HFFc6 (cell line): ENCODE measurements at regions not wholly inside any gene's neighbourhood (a gene's known extent, or its start where the extent isn't known, plus 50 kb on each side); places are given as distances from the start of the nearest gene placed in this dataset.
"Not testable (repeated sequence)": the region's sequence is repeated elsewhere in the genome, so short reads cannot be mapped to it uniquely, and the experiment has no call there.

Experiments used
- DNase-seq: peaks from one replicate; pipeline ENCODE4 v3.0.0-alpha.2; 2018
- H3K27ac Mint-ChIP-seq: 2 replicates; pipeline ENCODE4 v1.8.0; 2020; ENCODE audit warnings: mild to moderate bottlenecking, mixed read lengths
- H3K27me3 Mint-ChIP-seq: 2 replicates; pipeline ENCODE4 v1.8.0; 2021; ENCODE audit warnings: mild to moderate bottlenecking, moderate library complexity, mixed read lengths; ENCODE audit not compliant: insufficient read depth
- H3K36me3 Mint-ChIP-seq: 2 replicates; pipeline ENCODE4 v1.8.0; 2021; ENCODE audit warnings: low read depth, mixed read lengths
- H3K4me1 Mint-ChIP-seq: 2 replicates; pipeline ENCODE4 v1.8.0; 2020; ENCODE audit warnings: low read depth, mixed read lengths
- H3K4me3 Mint-ChIP-seq: 2 replicates; pipeline ENCODE4 v1.8.0; 2020; ENCODE audit warnings: mild to moderate bottlenecking, moderate library complexity, mixed read lengths
- H3K9me3 Mint-ChIP-seq: 2 replicates; pipeline ENCODE4 v1.8.0; 2020; ENCODE audit warnings: mild to moderate bottlenecking, mixed read lengths
- CTCF ChIP-seq: fragments of 200-600 bp; sonication (generic); IDR thresholded peaks from 2 replicates; pipeline ENCODE4 v1.5.0; 2021; ENCODE audit warnings: antibody characterized with exemption, mild to moderate bottlenecking

GRCh38 chr3:106349191-106349881, 480.5 kb upstream of the CBLB start:
- peak; percentile 1 for DNase-seq
- Mint-ChIP-seq H3K36me3 (no peaks in the 10 kb centered on the region), H3K27ac (no peak overlapping the region), H3K9me3 (no peaks in the 10 kb centered on the region), H3K4me3 (no peak overlapping the region), H3K4me1 (peaks cover 32% of the 10 kb centered on the region), H3K27me3 (no peaks in the 10 kb centered on the region)
- TF ChIP-seq CTCF = no peak

- no peak overlapping the region for H3K4me3 Mint-ChIP-seq
- H3K9me3 Mint-ChIP-seq = no peaks in the 10 kb centered on the region; the same call in 1 of the 2 replicates
- H3K27me3 Mint-ChIP-seq = no peaks in the 10 kb centered on the region; the same call in none of the 2 replicates
- TF ChIP-seq CTCF = no peak
- no peak for DNase-seq
- no peaks in the 10 kb centered on the region for H3K36me3 Mint-ChIP-seq
- no peaks in the 10 kb centered on the region for H3K4me1 Mint-ChIP-seq
- no peak overlapping the region for H3K27ac Mint-ChIP-seq
Measured at GRCh38 chr3:106355873-106356272, 487.1 kb upstream of the CBLB start.

GRCh38 chr3:106359692-106360091, 490.9 kb upstream of the CBLB start:
- H3K4me1 Mint-ChIP-seq = no peaks in the 10 kb centered on the region
- no peaks in the 10 kb centered on the region; the same call in none of the 2 replicates for H3K9me3 Mint-ChIP-seq
- peaks cover 3% of the 10 kb centered on the region for H3K27me3 Mint-ChIP-seq
- no peak for TF ChIP-seq CTCF
- no peak for DNase-seq
- no peak overlapping the region for H3K4me3 Mint-ChIP-seq
- H3K36me3 Mint-ChIP-seq = no peaks in the 10 kb centered on the region
- H3K27ac Mint-ChIP-seq = no peak overlapping the region

- H3K4me3 Mint-ChIP-seq, H3K27me3 Mint-ChIP-seq, DNase-seq, H3K4me1 Mint-ChIP-seq, H3K36me3 Mint-ChIP-seq, H3K27ac Mint-ChIP-seq, H3K9me3 Mint-ChIP-seq: not testable (repeated sequence)
Measured at GRCh38 chr3:106360901-106361300, 492.1 kb upstream of the CBLB start.

GRCh38 chr3:106364477-106364876, 495.7 kb upstream of the CBLB start:
- H3K4me3 Mint-ChIP-seq = no peak overlapping the region
- no peaks in the 10 kb centered on the region for H3K36me3 Mint-ChIP-seq
- H3K4me1 Mint-ChIP-seq = peaks cover 6% of the 10 kb centered on the region; the same call in 1 of the 2 replicates
- H3K27ac Mint-ChIP-seq = no peak overlapping the region
- no peak for TF ChIP-seq CTCF
- no peak for DNase-seq
- no peaks in the 10 kb centered on the region; the same call in none of the 2 replicates for H3K9me3 Mint-ChIP-seq
- H3K27me3 Mint-ChIP-seq = peaks cover 4% of the 10 kb centered on the region

GRCh38 chr3:106365061-106365691, 496.4 kb upstream of the CBLB start:
- Mint-ChIP-seq H3K4me3 (no peak overlapping the region), H3K27me3 (peaks cover 4% of the 10 kb centered on the region), H3K36me3 (no peaks in the 10 kb centered on the region), H3K27ac (no peak overlapping the region), H3K9me3 (no peaks in the 10 kb centered on the region; the same call in 1 of the 2 replicates), H3K4me1 (peaks cover 6% of the 10 kb centered on the region; the same call in 1 of the 2 replicates)
- no peak for DNase-seq
- TF ChIP-seq CTCF = no peak
